ENCODE measurements at regions not wholly inside any gene's neighbourhood (a gene's known extent, or its start where the extent isn't known, plus 50 kb on each side); places are given as distances from the start of the nearest gene placed in this dataset.

DNA sequence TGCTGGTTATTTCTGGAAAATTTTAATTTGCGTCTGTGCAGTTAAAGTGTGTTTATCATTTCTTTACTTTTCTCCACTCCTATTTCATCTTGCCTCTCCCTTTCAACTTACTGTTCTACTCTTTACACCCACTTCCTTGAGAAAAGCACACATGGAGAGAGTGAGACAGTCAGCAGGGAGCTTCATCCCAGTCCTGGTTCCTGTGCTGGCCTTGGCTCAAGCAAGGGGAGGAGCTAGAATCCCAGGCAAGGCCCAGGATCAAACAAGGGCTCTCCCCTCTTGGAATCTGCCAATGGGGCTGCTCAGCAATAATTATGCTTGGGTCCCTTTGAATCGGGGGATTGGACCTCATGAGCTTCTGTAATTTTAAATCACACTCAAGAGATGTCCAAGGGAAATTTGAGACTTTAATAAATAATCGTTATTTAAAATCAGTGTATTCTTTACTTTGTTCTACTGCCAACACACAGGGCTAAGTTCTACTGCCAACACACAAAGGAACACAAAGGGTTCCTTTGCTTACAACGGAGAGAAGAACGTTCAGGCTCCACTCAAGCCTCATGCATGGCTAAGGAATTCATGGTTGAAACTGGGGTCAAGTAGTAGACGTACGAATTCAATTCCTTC lies 439.3 kb upstream of the DAB2 start:
- no peak for DNase-seq

DNA sequence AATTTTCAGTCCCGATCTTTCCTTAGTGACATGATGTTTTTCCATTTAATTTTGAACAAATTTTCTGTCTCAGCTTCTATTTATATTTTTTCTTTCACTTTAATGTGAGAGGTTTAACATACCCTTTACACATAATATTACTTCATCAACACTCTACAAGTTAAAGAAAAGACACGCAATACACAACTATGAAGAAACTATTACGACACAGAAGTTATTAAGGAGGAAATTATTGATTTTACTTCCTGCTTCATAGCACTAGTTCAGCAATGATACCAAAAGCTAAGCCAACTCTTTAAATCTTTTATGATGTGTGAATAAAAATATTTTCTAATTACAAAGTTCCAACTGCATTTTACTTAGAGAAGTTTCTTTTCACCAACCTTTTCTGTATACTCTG lies 432.3 kb upstream of the DAB2 start:
- DNase-seq: peak; percentile 68

DNA sequence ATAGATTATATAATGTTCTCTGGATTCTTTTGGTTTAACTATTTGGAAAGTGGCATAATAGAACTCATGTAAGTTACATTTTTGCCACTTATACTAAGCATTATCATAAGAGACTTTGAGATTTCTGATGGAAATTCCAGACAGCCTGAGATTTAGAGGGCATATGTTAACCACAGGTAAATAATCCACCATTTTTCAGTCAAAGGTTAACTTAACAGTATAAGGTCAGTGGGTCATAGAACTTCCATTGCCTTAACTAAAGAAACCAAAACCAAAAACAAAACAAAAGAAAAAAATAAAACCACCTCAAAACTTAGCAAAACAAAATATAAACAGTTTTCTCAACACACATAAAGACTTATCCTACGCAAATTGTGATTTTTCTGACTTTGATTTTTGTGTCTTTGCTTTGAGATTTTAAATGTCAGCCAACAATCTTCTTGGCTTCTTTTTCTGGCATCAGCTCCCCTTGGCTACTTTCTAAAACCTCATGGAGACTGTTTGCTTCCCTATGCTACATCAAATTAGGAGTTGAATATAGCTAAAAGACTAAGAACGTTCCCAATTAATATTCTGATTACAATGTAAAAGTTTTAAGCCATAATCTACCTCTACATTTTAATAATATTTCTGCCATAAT lies 430.1 kb upstream of the DAB2 start:
- no peak for DNase-seq

DNA sequence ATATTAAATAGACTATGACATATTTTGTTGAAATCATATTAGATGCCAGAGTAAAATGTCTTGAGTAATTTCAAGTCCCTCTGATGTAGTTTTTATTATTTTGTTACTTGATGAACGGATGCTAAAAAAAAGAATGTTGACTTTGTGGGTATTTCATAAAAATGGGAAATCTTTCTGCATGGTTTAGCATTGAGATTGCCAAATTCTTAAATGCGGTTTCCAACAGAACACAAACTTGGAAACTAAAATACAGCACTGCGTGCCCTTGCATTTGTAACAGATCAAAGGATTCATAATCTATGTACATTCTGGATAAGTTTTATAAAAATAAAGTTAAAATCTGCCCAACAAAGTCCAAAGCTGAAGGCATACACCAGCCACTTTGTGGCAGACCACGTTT lies 425.5 kb upstream of the DAB2 start:
- DNase-seq: no peak

DNA sequence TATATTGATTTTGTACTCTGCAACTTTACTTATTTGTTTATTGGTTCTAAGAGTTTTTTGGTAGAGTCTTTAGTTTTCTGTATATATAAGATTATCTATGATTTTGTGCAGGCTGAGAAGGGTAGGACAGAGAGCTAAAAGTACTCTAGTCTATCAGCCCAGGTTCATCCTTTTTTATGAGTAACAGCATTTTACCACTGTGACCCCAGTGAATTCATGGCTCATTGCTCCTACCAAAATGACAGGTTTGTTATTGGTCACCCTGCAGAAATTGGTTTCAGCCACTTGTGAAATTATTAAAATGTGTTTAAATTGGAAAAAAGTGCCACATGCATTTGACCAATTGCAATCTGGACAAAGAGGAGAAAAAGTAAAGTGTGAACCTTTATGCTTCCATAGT lies 421.4 kb upstream of the DAB2 start:
- DNase-seq: no peak

DNA sequence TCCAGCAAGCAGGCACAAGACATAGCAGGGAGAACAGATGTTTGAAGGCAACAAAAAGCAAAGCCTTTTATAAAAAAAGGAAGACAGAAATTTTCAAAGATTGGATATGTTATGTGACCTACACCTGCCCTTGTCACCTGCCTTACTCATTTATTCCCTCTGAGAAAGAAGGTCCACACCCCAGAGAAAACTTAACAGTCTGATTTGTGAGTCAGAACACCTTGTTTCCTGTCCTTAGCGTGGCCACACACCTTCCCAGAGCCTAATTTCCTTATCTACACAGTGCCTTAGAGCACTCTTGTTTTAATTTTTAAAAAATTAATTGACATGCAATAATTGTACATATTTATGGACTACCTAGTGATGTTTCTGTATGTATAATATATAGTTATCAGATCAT lies 419.0 kb upstream of the DAB2 start:
- DNase-seq: no peak

DNA sequence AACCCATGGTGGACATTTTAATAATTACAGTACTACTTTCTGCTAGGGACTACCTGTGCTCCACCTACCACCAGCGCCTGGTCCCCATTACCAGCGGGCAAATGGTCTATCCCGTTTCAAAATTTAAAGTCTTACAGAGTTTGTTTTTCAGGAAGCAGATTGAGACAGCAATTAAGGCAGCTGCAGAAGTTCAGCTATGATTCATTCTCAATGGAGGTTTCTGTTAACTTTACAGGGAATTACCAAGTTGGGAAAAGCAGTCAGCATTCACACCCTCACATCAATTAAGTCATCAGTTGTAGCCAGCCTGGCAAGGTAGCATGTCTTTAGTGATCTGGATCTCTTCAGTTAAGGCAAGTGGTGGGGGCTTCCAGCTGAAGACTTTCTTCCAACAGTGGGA lies 410.6 kb upstream of the DAB2 start:
- no peak for DNase-seq

DNA sequence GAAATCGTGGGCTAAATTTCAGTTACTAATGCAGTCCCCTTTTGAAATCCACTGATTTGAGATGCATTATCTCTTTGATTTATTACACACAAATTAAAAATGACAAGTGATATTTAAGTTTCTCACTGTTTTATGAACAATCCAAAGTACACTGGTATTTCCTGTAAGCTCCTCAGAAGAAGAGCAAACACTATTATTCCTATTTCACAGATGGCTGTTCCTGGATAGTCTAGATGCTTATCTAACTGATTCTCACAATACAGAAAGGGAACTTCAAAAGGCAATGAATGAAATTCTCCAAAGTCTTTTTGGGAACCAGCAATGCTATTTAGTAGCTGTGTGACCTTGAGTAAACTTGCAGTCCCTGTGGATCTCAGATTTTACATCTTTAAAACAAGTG lies 404.7 kb upstream of the DAB2 start:
- DNase-seq: no peak

DNA sequence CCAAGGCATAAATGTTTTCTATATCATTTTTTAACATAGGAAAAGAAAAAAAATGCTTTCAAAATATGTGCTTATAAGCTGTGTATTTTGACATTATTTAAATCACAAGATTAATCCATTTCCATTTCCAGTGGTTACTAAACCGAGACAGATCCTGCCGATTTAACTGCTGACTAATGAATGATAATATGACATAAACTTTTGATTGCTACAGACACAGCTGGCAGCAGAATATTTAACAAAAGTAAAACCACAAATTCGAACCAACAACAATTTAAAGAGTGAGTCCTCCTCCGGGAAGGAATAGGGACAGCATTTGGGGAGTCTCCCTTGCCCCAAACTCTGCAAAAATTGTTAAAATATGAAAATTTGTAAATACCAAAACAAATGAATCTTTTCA lies 401.3 kb upstream of the DAB2 start:
- DNase-seq: no peak

DNA sequence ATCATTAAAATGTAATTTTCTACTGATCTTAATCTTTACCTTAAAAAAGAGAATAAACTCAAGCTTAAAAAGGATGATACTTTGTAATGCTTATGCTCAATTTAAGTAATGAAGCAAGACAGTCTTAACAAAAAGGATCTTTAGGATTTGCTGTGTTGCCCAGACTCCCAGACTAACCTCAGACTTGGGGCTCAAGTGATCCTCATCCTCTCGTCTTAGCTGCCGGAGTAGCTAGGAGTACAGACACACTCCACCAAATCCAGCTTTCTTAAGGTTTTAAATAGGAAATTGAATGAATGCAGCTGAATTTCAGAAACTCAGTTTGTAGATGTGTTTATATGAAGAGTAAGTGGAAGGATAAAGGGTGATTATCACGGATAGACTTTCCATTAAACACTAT lies 400.5 kb upstream of the DAB2 start:
- DNase-seq: no peak

DNA sequence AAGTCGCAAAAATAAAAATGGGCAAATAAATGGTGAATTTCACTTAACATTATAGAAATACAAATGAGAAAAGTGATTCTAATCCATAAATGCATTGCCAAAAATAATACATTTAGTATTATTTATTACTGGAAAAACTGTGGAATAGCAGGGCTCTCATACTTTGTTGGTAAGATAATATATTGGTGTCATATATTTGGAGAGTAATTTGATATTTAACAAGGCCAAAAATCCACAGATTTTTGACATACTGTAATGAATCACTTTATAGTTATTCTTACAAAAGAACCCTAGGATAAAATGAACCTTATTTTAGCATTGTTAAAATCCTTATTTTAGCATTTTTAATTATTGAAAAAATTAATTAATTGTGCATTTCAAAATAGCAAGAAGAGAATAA lies 397.2 kb upstream of the DAB2 start:
- no peak for DNase-seq

DNA sequence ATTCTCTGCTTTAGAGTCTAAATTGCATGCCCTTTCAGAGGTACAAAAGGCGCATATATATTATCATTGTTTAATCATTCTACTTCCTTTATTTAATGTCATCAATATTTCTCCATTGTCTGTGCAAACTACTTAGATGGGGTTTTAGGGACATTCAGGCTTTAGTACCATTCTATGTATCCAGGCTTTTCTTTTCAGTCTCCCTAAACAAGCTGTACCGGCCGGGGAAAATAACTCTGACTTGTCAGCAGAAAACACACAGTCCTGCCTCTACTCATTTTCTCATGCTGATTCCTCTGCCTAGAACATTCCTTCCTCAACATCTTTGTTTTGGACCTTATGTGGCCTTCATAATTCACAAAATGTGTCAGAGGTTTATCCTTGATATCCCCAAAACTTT lies 392.1 kb upstream of the DAB2 start:
- DNase-seq: no peak

DNA sequence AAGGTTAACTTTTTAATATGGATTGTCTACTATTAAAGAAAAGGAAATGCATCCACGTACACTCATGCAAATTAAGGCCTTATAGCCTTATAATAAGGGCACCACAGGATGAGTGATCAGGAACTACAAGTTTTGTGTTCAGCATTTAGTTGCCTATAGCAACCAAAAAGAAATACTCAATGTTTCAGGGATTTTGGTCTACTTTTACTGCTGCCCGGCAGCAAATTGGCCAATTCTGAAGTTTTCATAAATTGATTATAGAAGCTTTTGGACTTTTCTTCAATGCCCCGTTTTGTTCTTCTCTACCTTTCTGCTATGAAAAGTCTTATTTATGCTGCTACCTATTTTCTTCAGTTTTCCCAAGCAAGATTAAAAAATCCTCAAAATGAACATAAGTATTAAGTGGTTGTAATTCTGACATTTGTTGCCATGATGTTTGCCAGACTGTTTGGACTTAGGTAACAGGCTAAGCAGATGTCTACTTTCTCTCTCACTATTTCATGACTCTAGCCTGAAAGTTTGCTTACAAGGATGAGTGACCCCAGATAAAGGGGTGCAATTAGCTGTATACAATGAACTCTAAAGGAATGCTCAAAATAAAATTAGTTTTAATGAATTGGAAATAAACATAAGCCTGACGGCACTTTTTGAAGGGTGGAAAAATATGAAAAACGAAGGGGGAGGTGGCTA lies 391.5 kb upstream of the DAB2 start:
- DNase-seq: no peak

DNA sequence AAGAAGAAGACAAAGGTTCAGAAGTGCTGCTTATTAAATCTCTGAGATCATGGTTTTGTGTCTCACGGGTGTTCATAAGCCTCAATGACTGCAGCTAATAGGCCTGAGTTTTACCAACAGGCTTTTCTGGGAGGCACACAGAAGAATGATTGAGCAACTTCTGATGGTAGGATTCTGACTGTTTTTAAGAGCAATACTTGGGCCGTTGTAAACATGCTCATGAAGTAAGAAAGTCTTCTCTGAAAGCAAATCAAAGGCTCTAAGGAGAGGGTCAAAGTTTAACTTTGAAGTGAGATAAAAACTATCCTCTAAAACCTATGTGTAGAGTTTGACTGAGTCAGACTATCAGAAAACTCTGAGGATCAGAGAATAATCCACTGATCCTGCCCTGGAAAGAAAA lies 390.9 kb upstream of the DAB2 start:
- no peak for DNase-seq

DNA sequence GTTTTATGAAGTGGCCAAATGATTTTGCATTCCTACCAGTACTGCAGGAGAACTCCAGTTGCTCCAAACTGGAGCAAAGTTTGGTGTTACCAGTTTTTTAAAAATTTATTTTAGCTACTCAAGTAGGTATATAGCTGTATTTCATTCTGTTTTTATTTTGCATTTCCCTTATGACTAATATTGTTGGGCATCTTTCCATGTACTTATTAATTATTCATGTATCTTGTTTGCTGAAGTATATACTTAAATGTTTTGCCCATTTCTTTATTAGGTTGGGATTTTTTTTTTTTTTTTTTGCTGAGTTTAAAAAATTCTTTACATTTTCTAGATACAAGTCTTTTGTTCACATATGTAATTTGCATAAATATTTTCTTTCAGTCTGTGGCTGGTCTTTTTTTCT lies 386.6 kb upstream of the DAB2 start:
- no peak for DNase-seq

DNA sequence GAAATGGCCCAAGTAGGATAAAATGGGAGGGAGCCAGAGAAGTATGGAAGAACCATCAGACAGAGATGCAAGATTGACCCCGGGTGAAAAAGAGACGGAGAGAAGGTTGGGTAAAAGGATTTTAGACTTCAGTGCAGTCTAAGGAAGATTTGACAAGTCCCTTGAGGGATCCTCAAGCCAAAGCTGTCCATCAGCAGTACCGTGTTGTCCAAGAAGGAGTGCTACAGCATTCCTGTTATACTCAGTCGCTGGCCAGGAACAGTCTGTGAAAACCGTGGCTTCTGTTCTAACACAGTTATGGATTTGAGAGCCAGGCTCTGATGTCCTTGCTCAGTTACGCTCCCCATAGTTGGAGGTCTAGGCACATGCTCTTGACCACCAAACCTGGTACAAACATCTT lies 383.9 kb upstream of the DAB2 start:
- no peak for DNase-seq

DNA sequence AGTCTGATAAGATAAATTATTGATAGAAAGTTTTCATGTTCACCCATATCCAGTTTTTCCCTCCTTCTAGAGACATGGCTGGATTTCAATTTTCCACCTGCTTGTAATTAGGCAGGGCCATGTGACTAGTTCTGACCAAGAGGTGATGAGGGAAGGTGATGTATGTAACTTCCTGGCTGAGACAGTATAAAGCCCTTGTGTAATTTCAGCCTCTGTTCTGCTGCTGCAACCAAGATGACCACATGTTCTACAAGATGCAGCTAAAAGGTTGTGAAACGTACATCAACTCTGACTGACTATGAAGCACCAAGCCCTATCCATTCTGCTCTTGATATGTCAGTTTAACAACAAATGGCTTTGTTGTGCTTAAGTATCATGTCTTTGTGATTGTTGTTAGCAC lies 376.5 kb upstream of the DAB2 start:
- no peak for DNase-seq

DNA sequence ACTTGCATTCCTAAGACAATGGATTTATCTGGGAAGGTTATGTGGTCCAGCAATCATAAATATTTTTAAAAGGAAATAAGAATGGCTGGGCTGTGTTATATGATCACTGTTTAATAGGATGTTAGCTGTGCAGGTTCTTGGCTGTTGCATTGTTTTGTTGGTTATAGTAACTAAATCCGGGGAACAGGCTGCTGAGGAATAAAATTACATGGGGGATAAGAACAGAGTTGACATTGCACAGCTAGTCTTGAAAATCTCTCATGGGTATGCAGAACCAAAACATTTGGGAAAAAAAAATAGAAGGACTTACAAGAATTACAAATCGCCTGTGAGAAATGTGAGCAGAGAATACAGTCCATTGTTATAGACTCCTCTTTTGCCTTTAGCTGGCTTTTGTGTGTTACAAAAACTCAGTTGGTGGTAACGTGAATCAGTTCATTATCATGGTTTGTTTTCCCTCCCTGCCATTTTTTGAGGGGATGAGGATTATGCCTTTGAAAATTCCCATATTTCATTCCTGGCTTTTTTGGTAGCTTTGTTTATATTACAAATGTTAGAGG lies 375.3 kb upstream of the DAB2 start:
- DNase-seq: no peak

DNA sequence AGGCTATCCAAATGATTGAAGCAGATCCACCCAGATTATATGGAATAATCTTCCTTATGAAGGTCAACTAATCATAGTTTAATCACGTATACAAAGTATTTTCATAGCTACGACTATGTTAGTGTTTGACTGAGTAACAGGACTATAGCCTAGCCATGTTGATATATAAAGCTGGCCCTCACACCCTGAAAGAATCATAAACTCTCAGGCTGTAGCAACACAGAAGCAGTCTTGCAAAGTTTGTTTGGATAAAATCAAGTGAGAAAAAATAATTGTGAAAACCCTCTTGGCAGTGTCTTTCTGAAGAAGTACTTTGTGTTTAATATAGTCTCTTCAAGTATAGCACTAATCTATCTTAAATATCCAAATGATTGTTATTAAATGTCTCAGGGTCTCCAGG lies 374.5 kb upstream of the DAB2 start:
- no peak for DNase-seq

DNA sequence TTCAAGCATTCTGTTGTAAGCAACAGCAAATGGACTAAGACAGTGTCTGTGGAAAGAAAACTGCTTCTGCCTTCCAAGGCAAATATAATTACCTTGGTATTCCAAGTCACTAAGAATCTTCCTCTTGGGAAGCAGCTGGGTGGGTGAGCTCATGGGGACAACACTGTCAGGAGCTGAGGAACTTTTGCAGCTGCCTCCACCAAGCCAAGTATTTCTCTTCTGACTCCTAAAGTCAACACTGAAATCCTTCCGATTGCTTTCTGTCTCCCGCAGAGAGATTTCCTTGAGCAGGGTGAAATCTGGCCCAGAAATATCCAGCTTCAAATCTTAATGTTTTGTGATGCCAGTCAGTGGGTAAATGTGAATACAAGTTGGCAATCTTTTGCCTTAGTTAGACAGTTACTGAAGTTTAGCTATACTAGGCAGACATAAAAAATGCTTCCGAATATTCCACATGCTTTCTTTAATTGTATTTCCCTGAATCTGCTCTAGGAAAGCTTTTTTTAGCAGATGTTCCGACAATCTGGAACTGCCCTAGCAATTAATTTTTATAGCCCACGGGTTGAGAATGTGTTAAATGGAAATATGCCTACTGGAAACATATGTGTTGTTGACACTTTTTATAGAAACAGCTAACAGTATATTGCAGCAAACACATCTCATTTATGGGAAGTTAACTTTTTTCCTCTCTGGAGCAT lies 369.9 kb upstream of the DAB2 start:
- no peak for DNase-seq

DNA sequence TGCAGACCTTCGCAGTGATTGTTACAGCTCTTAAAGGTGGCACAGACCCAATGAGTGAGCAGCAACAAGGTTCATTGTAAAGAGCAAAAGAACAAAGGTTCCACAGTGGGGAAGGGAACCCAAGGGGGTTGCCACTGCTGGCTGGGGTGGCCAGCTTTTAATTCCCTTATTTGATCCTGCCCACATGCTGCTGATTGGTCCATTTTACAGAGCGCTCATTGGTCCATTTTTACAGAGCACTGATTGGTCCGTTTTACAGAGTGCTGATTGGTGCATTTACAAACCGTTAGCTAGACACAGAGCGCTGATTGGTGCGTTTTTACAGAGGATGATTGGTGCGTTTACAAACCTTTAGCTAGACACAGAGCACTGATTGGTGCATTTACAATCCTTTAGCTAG lies 360.6 kb upstream of the DAB2 start:
- no peak for DNase-seq

DNA sequence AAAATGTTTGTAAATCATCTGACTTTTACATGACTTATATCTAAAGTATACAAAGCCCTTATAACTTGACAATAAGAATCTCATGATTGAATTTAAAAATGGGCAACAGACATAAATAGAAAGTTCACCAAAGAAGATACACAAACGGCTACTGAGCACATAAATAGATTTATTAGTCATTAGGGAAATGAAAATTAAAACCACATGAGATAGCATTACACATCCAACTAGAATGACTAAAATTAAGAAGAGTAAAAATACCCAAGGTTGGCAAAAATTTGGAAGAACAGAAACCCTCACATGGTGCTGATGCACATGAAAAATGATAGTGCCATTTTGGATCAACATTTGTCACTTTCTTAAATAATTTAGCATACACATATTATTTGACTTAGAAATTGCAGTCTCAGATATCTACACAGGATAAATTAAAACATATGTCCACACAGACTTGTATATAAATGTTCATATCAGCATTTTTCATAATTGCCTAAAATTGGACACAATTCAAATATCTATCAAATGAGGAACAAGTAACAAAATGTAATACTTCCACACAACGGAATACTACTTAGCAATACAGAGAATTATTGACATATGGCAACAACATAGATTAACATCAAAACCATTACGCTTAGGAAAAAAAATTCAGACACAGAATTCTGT lies 359.1 kb upstream of the DAB2 start:
- DNase-seq: peak; percentile 20

DNA sequence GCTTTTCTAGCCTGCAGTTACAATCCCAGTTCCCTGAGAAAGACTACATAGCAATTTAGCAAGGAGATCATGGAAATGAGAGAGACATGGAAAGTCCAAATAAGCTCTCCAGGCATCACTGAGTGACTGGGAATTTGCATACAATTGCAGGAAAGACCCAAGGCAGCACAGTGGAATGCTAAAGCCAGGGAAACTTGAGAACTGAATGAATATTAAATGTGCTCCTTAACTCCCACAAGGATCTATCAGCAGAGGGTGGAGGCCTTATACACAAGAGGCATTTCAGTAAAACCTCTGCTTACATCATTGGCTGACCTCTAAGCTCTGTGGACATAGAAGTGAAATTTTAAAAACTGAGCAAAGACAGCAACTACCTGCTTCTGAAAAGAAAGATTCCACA lies 355.6 kb upstream of the DAB2 start:
- no peak for DNase-seq
